Body of pancreas (tissue), 4 donors: ENCODE measurements at regions not wholly inside any gene's neighbourhood (a gene's known extent, or its start where the extent isn't known, plus 50 kb on each side); places are given as distances from the start of the nearest gene placed in this dataset.
"Not testable (repeated sequence)": the region's sequence is repeated elsewhere in the genome, so short reads cannot be mapped to it uniquely, and the experiment has no call there.

ENCODE experiments used
- POLR2A ChIP-seq, 3 donors: fragments of 450-650 bp; IDR thresholded peaks; one replicate each; pipeline ENCODE4 v1.6.1; 2016; ENCODE audit warnings: antibody characterized with exemption in 3 of 3, mild to moderate bottlenecking in 2 of 3
- TF ChIP-seq, protein P1 (sequence below), 7 experiments: fragments of 450-650 bp in 4 of 7; fragments of 200-600 bp in 3 of 7; sonication (generic) in 3 of 7; IDR thresholded peaks; one replicate each; pipeline ENCODE4 v1.5.1; 2016 to 2019; ENCODE audit warnings: antibody characterized with exemption in 7 of 7

- TF ChIP-seq, protein P1, sequence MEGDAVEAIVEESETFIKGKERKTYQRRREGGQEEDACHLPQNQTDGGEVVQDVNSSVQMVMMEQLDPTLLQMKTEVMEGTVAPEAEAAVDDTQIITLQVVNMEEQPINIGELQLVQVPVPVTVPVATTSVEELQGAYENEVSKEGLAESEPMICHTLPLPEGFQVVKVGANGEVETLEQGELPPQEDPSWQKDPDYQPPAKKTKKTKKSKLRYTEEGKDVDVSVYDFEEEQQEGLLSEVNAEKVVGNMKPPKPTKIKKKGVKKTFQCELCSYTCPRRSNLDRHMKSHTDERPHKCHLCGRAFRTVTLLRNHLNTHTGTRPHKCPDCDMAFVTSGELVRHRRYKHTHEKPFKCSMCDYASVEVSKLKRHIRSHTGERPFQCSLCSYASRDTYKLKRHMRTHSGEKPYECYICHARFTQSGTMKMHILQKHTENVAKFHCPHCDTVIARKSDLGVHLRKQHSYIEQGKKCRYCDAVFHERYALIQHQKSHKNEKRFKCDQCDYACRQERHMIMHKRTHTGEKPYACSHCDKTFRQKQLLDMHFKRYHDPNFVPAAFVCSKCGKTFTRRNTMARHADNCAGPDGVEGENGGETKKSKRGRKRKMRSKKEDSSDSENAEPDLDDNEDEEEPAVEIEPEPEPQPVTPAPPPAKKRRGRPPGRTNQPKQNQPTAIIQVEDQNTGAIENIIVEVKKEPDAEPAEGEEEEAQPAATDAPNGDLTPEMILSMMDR (IDR thresholded peaks at IDR 0.05), result not testable (repeated sequence)
- not testable (repeated sequence) for TF ChIP-seq POLR2A (IDR thresholded peaks at IDR 0.05)
These were observed 94.6 kb upstream of the PRSS12 start for GRCh38 chr4:118447397-118447796.
